ENCODE measurements at regions not wholly inside any gene's neighbourhood (a gene's known extent, or its start where the extent isn't known, plus 50 kb on each side); places are given as distances from the start of the nearest gene placed in this dataset.
A peak's percentile ranks its signal among the peaks of the same experiment; 100 is the strongest.

DNA sequence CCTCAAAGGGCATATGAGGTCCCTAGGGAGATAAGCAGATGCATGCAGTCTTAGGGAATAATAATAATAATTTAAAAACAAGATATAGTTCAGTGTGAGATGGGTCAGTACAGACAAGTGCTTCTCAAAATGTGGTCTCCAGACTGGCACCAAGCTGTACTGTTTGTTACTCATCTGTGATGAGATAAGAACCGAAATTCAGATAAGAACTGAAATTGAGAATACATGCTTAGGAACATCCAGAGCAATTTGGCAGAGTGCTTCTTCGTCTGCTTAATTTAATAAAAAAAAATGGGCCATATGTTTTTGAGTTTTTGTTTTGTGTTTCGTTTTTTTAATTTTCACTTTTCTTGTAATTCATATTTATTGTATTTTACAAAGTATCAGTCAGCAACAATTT is 86.5 kb upstream of the SGCD start:
- WGBS (ENCODE audit: missing lambda C conversion rate) = 67% methylated on average over 3 of the region's 3 CpGs
- DNase-seq (ENCODE audit: low read depth in 1 of 2, low spot score in 1 of 2) (no peak), ATAC-seq (no peak), FAIRE-seq (no peak)
- no peak overlapping the region for H3K4me2 ChIP-seq
- ChIA-PET POLR2A (no interaction called here), CTCF (no interaction called here)
- no peak overlapping the region for H3K27ac ChIP-seq
- H3K9me3 ChIP-seq = no peaks in the 10 kb centered on the region
- H3K4me3 ChIP-seq = no peak overlapping the region
- H3K4me1 ChIP-seq = no peaks in the 10 kb centered on the region
- TF ChIP-seq NPAS2 (CRISPR knock-in tag; IDR thresholded peaks at IDR 0.05; ENCODE audit: borderline replicate concordance) = no peak
- TF ChIP-seq MYC (IDR thresholded peaks at IDR 0.05; ENCODE audit: borderline replicate concordance, low read length) = no peak
- no peak for TF ChIP-seq ZFP36 (IDR thresholded peaks at IDR 0.05; ENCODE audit: borderline replicate concordance, partially characterized antibody)
- TF ChIP-seq NFE2L2 (conservative IDR thresholded peaks at IDR 0.05; ENCODE audit: low read length) = no peak
- TF ChIP-seq RAD21 (conservative IDR thresholded peaks at IDR 0.05 in 1 of 2, IDR thresholded peaks at IDR 0.05 in 1 of 2) = no peak
- TF ChIP-seq CEBPB (IDR thresholded peaks at IDR 0.05) = no peak
- TF ChIP-seq BHLHE40 (IDR thresholded peaks at IDR 0.05; ENCODE audit: low read depth, low read length) = no peak
- no peak for TF ChIP-seq CHD2 (IDR thresholded peaks at IDR 0.05; ENCODE audit: low read length, partially characterized antibody)
- TF ChIP-seq EP300 (IDR thresholded peaks at IDR 0.05) = no peak
- TF ChIP-seq, protein P1, sequence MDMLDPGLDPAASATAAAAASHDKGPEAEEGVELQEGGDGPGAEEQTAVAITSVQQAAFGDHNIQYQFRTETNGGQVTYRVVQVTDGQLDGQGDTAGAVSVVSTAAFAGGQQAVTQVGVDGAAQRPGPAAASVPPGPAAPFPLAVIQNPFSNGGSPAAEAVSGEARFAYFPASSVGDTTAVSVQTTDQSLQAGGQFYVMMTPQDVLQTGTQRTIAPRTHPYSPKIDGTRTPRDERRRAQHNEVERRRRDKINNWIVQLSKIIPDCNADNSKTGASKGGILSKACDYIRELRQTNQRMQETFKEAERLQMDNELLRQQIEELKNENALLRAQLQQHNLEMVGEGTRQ (IDR thresholded peaks at IDR 0.05) = no peak
- TF ChIP-seq TFCP2L1 (CRISPR knock-in tag; IDR thresholded peaks at IDR 0.05) = no peak
- TF ChIP-seq MAFK (IDR thresholded peaks at IDR 0.05; ENCODE audit: partially characterized antibody) = no peak

DNA sequence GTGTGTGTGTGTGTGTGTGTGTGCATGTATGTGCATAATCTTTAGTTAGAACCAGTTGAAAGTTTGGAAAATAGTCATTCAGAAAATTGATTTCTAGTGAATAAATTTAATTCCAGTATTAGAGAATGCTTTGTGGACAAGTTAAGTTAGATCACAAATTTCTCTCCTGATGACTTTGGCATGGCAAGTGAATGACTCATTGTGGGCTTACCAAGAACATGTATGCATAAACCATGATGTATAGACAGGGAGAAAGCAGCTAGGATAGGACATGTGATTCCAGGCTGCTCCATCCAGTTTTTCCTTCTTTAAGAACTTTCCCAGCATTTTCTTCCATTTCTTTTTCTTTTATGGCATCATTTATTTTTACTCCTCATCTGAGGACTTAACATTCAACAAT is 85.7 kb upstream of the SGCD start:
- FAIRE-seq = peak; percentile 74
- no peak overlapping the region for H3K27ac ChIP-seq

DNA sequence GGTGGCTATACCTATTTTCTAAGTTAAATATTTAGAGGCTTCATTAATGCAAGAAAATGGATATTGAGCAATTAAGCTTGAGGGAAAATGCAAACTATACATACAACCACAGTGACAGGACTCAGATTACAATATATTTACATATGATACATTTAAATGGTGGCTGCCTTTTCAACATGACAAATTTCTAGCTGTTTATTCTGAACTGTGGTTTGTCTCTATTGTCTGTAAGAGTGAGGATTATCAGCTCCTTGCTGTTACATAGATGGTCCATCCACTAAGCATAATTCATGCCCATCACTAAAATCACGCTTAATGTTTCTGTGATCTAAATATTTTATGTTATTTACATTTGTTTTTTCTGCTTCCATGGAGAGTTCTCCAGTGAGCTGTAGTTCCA is 81.1 kb upstream of the SGCD start:
- DNase-seq (ENCODE audit: low read depth in 1 of 2, low spot score in 1 of 2) (no peak), ATAC-seq (no peak), FAIRE-seq (no peak)
- Histone ChIP-seq H3K27ac (no peak overlapping the region), H3K9me3 (no peaks in the 10 kb centered on the region), H3K4me3 (no peak overlapping the region), H3K4me1 (no peaks in the 10 kb centered on the region), H3K4me2 (no peak overlapping the region)
- WGBS (ENCODE audit: missing lambda C conversion rate) = 85% methylated on average over 1 of the region's 1 CpG
- TF ChIP-seq RAD21 (conservative IDR thresholded peaks at IDR 0.05 in 1 of 2, IDR thresholded peaks at IDR 0.05 in 1 of 2) = no peak
- no peak for TF ChIP-seq SREBF2 (IDR thresholded peaks at IDR 0.05)
- no peak for TF ChIP-seq POLR2AphosphoS2 (conservative IDR thresholded peaks at IDR 0.05; ENCODE audit: low read length)
- TF ChIP-seq, protein P2, sequence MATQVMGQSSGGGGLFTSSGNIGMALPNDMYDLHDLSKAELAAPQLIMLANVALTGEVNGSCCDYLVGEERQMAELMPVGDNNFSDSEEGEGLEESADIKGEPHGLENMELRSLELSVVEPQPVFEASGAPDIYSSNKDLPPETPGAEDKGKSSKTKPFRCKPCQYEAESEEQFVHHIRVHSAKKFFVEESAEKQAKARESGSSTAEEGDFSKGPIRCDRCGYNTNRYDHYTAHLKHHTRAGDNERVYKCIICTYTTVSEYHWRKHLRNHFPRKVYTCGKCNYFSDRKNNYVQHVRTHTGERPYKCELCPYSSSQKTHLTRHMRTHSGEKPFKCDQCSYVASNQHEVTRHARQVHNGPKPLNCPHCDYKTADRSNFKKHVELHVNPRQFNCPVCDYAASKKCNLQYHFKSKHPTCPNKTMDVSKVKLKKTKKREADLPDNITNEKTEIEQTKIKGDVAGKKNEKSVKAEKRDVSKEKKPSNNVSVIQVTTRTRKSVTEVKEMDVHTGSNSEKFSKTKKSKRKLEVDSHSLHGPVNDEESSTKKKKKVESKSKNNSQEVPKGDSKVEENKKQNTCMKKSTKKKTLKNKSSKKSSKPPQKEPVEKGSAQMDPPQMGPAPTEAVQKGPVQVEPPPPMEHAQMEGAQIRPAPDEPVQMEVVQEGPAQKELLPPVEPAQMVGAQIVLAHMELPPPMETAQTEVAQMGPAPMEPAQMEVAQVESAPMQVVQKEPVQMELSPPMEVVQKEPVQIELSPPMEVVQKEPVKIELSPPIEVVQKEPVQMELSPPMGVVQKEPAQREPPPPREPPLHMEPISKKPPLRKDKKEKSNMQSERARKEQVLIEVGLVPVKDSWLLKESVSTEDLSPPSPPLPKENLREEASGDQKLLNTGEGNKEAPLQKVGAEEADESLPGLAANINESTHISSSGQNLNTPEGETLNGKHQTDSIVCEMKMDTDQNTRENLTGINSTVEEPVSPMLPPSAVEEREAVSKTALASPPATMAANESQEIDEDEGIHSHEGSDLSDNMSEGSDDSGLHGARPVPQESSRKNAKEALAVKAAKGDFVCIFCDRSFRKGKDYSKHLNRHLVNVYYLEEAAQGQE (IDR thresholded peaks at IDR 0.05) = no peak
- TF ChIP-seq HOXB5 (CRISPR knock-in tag; IDR thresholded peaks at IDR 0.05) = no peak
- no peak for TF ChIP-seq EHMT2 (IDR thresholded peaks at IDR 0.05; ENCODE audit: low read depth)
- TF ChIP-seq, protein P3, sequence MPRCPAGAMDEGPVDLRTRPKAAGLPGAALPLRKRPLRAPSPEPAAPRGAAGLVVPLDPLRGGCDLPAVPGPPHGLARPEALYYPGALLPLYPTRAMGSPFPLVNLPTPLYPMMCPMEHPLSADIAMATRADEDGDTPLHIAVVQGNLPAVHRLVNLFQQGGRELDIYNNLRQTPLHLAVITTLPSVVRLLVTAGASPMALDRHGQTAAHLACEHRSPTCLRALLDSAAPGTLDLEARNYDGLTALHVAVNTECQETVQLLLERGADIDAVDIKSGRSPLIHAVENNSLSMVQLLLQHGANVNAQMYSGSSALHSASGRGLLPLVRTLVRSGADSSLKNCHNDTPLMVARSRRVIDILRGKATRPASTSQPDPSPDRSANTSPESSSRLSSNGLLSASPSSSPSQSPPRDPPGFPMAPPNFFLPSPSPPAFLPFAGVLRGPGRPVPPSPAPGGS (IDR thresholded peaks at IDR 0.05) = no peak
- TF ChIP-seq HOXA7 (CRISPR knock-in tag; IDR thresholded peaks at IDR 0.05) = no peak
- TF ChIP-seq CEBPB (IDR thresholded peaks at IDR 0.05) = no peak
- TF ChIP-seq TP53 (CRISPR knock-in tag; IDR thresholded peaks at IDR 0.05) = no peak
- CTCF ChIA-PET = interaction anchor here (0.5 to 0.6 kb wide), 2 partner anchors 392 to 876 kb away, joined by 3 to 4 read pairs; no protein-coding TSS in a partner anchor
- POLR2A ChIA-PET = no interaction called here

More for the DNA sequence above, 85.7 kb upstream of the SGCD start:
- no peak for DNase-seq (ENCODE audit: low read depth in 1 of 2, low spot score in 1 of 2)
- Histone ChIP-seq H3K4me2 (no peak overlapping the region), H3K9me3 (no peaks in the 10 kb centered on the region), H3K4me1 (no peaks in the 10 kb centered on the region), H3K4me3 (no peak overlapping the region)
- no peak for ATAC-seq
- ChIA-PET CTCF (no interaction called here), POLR2A (no interaction called here)
- TF ChIP-seq, protein P4, sequence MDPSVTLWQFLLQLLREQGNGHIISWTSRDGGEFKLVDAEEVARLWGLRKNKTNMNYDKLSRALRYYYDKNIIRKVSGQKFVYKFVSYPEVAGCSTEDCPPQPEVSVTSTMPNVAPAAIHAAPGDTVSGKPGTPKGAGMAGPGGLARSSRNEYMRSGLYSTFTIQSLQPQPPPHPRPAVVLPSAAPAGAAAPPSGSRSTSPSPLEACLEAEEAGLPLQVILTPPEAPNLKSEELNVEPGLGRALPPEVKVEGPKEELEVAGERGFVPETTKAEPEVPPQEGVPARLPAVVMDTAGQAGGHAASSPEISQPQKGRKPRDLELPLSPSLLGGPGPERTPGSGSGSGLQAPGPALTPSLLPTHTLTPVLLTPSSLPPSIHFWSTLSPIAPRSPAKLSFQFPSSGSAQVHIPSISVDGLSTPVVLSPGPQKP (IDR thresholded peaks at IDR 0.05; ENCODE audit: low read depth, low read length) = no peak
- TF ChIP-seq ZC3H11A (IDR thresholded peaks at IDR 0.05) (no peak), EHF (CRISPR knock-in tag; IDR thresholded peaks at IDR 0.05) (no peak), MAFK (IDR thresholded peaks at IDR 0.05; ENCODE audit: partially characterized antibody) (no peak), HOXA7 (CRISPR knock-in tag; IDR thresholded peaks at IDR 0.05) (no peak), ZSCAN20 (CRISPR knock-in tag; IDR thresholded peaks at IDR 0.05) (no peak), JUNB (IDR thresholded peaks at IDR 0.05) (no peak), JUN (IDR thresholded peaks at IDR 0.05) (no peak), HOXB5 (CRISPR knock-in tag; IDR thresholded peaks at IDR 0.05) (no peak), CBX2 (IDR thresholded peaks at IDR 0.05; ENCODE audit: borderline replicate concordance, low read depth) (no peak), RNF2 (IDR thresholded peaks at IDR 0.05; ENCODE audit: borderline replicate concordance, low read depth) (no peak)

Measured in A549 (cell line).